ENCODE measurements at regions not wholly inside any gene's neighbourhood (a gene's known extent, or its start where the extent isn't known, plus 50 kb on each side); places are given as distances from the start of the nearest gene placed in this dataset.

- no peak for TF ChIP-seq CTCF (IDR thresholded peaks at IDR 0.05; ENCODE audit: extremely low read depth in 1 of 2, insufficient read depth in 1 of 2, low read depth in 1 of 2, low read length in 2 of 2)
- no peak for TF ChIP-seq GATA2 (IDR thresholded peaks at IDR 0.05; ENCODE audit: insufficient read depth, insufficient read length, low read depth, low read length)
These were observed 231.0 kb upstream of the EEF2KMT start for GRCh38 chr16:5328546-5328945.
